K562 (cell line): ENCODE measurements at regions not wholly inside any gene's neighbourhood (a gene's known extent, or its start where the extent isn't known, plus 50 kb on each side); places are given as distances from the start of the nearest gene placed in this dataset.

Experiments used
- ATAC-seq: fragments of 200-7000 bp; cut with Tn5 transposase; 3 replicates; pipeline ENCODE4 v1.9.1; 2020; ENCODE audit warnings: moderate library complexity
- BruUV-seq: library from RNA; stranded (reverse); fragments of 400-500 nt; replicated peaks from 2 replicates; lab custom pipeline; 2021; lab: Mats Ljungman, UMichigan
- CTCF ChIA-PET: fragments of 300-600 bp; formaldehyde crosslinking; extraction: SDS; loops from one replicate; lab custom pipeline; 2021; ENCODE audit warnings: low intra/inter-chr PET ratio; lab: Yijun Ruan, JAX
- POLR2A ChIA-PET: fragments of 300-600, 350-650 bp; sonication (Branson Sonifier 250); formaldehyde crosslinking; extraction: SDS; loops from one replicate; lab custom pipeline; 2021; ENCODE audit warnings: antibody characterized with exemption, inconsistent platforms; lab: Yijun Ruan, JAX
- DNase-seq, 4 experiments: peaks; one replicate each; pipeline versions ENCODE4 v3.0.0 to v3.0.0-alpha.2; 2011 to 2018; ENCODE audit warnings: low spot score in 3 of 4, mixed read lengths in 3 of 4; ENCODE audit errors: extremely low read depth in 1 of 4
- FAIRE-seq: peaks from 2 replicates; lab custom pipeline; 2011; peaks lifted over from hg19 to GRCh38; lab: Jason Lieb, UNC
- H2AFZ ChIP-seq: 2 replicates; pipeline ENCODE4 v1.6.0; 2011; ENCODE audit warnings: low read depth, low read length, control low read depth, inconsistent platforms
- H3K27ac ChIP-seq: fragments of 200-600 bp; 3 replicates; pipeline ENCODE4 v1.8.0; 2011; ENCODE audit warnings: low read depth, mild to moderate bottlenecking, control low read depth, inconsistent platforms, low read length, moderate library complexity, mixed read lengths; ENCODE audit errors: extremely low read depth
- H3K27me3 ChIP-seq, 2 experiments: fragments of 300-600 bp in 1 of 2; 2 replicates in 1 of 2; 3 replicates in 1 of 2; pipeline versions ENCODE4 v1.6.0 to v1.8.0; 2011; ENCODE audit warnings: inconsistent platforms in 2 of 2, low read length in 2 of 2, mild to moderate bottlenecking in 1 of 2, mixed read lengths in 1 of 2, moderate library complexity in 1 of 2; ENCODE audit not compliant: control insufficient read depth in 2 of 2, insufficient read depth in 2 of 2
- H3K36me3 ChIP-seq: fragments of 300-600 bp; 3 replicates; pipeline ENCODE4 v1.8.0; 2011; ENCODE audit warnings: mild to moderate bottlenecking, low read length, inconsistent platforms; ENCODE audit not compliant: control insufficient read depth, insufficient read depth
- H3K4me1 ChIP-seq, 2 experiments: fragments of 200-600 bp in 1 of 2; replicated peaks in 1 of 2; 2 replicates in 1 of 2; 3 replicates in 1 of 2; pipeline versions ENCODE4 v1.5.1 to v1.8.0; 2011; ENCODE audit warnings: inconsistent platforms in 2 of 2, low read length in 2 of 2, mild to moderate bottlenecking in 1 of 2, mixed read lengths in 1 of 2, moderate library complexity in 1 of 2; ENCODE audit not compliant: control insufficient read depth in 2 of 2, insufficient read depth in 2 of 2
- H3K4me2 ChIP-seq: 2 replicates; pipeline ENCODE4 v1.6.1; 2011; ENCODE audit warnings: low read length, control low read depth, inconsistent platforms, mixed read lengths; ENCODE audit not compliant: insufficient read depth
- H3K4me3 ChIP-seq: fragments of 200-600 bp; sonication (generic), shearing (Covaris generic); 2 replicates; pipeline ENCODE4 v1.5.1; 2016; ENCODE audit warnings: control low read depth, inconsistent platforms
- H3K79me2 ChIP-seq: fragments of 200-600 bp; 3 replicates; pipeline ENCODE4 v1.8.0; 2011; ENCODE audit warnings: low read length, inconsistent platforms; ENCODE audit not compliant: control insufficient read depth, insufficient read depth
- H3K9ac ChIP-seq, 2 experiments: 2 replicates each; pipeline versions ENCODE4 v1.6.0 to v1.6.1; 2011; ENCODE audit warnings: low read depth in 2 of 2, low read length in 2 of 2, control low read depth in 1 of 2, inconsistent platforms in 1 of 2, mild to moderate bottlenecking in 1 of 2, mixed read lengths in 1 of 2; ENCODE audit not compliant: insufficient read depth in 1 of 2
- H3K9me1 ChIP-seq: one replicate; pipeline ENCODE4 v1.6.0; 2011; ENCODE audit warnings: inconsistent platforms, mild to moderate bottlenecking, low read length, moderate library complexity; ENCODE audit not compliant: control insufficient read depth, insufficient read depth
- H3K9me3 ChIP-seq: replicated peaks from 2 replicates; pipeline ENCODE4 v1.5.1; 2011; ENCODE audit warnings: low read depth, low read length, inconsistent platforms; ENCODE audit not compliant: control insufficient read depth, insufficient read depth
- H4K20me1 ChIP-seq: replicated peaks from 2 replicates; pipeline ENCODE4 v1.6.1; 2011; ENCODE audit warnings: low read length, inconsistent platforms, mixed read lengths; ENCODE audit not compliant: control insufficient read depth, insufficient read depth
- E2F3 ChIP-seq: fragments of 250-450 bp; sonication (Bioruptor Pico); IDR thresholded peaks from 2 replicates; pipeline ENCODE4 v1.4.0; 2020; ENCODE audit warnings: mild to moderate bottlenecking
- MCM5 ChIP-seq: fragments of 450-650 bp; IDR thresholded peaks from 2 replicates; pipeline ENCODE4 v1.6.1; 2016; ENCODE audit warnings: low read depth
- PHB2 ChIP-seq: fragments of 450-650 bp; IDR thresholded peaks from 2 replicates; pipeline ENCODE4 v1.6.1; 2017; ENCODE audit warnings: low read depth
- PHTF2 ChIP-seq: fragments of 250-450 bp; sonication (Bioruptor Pico); IDR thresholded peaks from 2 replicates; pipeline ENCODE4 v1.5.0; 2021; ENCODE audit warnings: mild to moderate bottlenecking
- POLR2B ChIP-seq: fragments of 450-650 bp; IDR thresholded peaks from 2 replicates; pipeline ENCODE4 v1.6.1; 2018; ENCODE audit warnings: low read depth; ENCODE audit not compliant: partially characterized antibody
- RBM39 ChIP-seq: fragments of 200-400 bp; formaldehyde crosslinking; optimal IDR thresholded peaks from 2 replicates; pipeline ENCODE3; 2018; ENCODE audit warnings: low read depth, low read length
- STAT6 ChIP-seq: sonication (generic); formaldehyde crosslinking; IDR thresholded peaks from 2 replicates; pipeline ENCODE4 v1.8.1; 2023; ENCODE audit warnings: mild to moderate bottlenecking, missing genetic modification reagents
- ZBTB9 ChIP-seq: fragments of 450-650 bp; formaldehyde crosslinking; IDR thresholded peaks from 2 replicates; pipeline ENCODE4 v1.4.0; 2020; ENCODE audit warnings: mild to moderate bottlenecking, moderate library complexity
- ZC3H11A ChIP-seq: IDR thresholded peaks from 2 replicates; pipeline ENCODE4 v1.6.1; 2012; ENCODE audit warnings: low read depth, low read length, improper control_type of control experiment
- ZNF347 ChIP-seq: fragments of 450-650 bp; formaldehyde crosslinking; IDR thresholded peaks from 2 replicates; pipeline ENCODE4 v1.4.0; 2020; ENCODE audit warnings: low read depth, mild to moderate bottlenecking, moderate library complexity
- ZNF57 ChIP-seq: fragments of 450-650 bp; formaldehyde crosslinking; IDR thresholded peaks from 2 replicates; pipeline ENCODE4 v1.4.0; 2020; ENCODE audit warnings: mild to moderate bottlenecking, moderate library complexity
- WGBS: fragments of 100-300 bp; shearing (Covaris generic); methylation state at CpG from one replicate; pipeline ENCODE4 v1.1.6; 2016; ENCODE audit warnings: low coverage, mixed read lengths; ENCODE audit not compliant: insufficient coverage; ENCODE audit errors: missing lambda C conversion rate; 5-methylcytosine and 5-hydroxymethylcytosine counted together
- in situ Hi-C: fragments of 300-500 bp; cut with MboI; formaldehyde crosslinking; loops from 4 replicates; pipeline ENCODE4 v1.15.0; 2018; ENCODE audit warnings: inconsistent platforms, mixed read lengths
- intact Hi-C: fragments of 100-400 bp; cut with micrococcal nuclease; formaldehyde crosslinking; loops from 2 replicates; pipeline ENCODE4 v1.14.2; 2022
- TF ChIP-seq, protein P1 (sequence below): fragments of 450-650 bp; IDR thresholded peaks from 2 replicates; pipeline ENCODE4 v1.6.1; 2016; ENCODE audit warnings: low read depth, mild to moderate bottlenecking, moderate library complexity

DNA sequence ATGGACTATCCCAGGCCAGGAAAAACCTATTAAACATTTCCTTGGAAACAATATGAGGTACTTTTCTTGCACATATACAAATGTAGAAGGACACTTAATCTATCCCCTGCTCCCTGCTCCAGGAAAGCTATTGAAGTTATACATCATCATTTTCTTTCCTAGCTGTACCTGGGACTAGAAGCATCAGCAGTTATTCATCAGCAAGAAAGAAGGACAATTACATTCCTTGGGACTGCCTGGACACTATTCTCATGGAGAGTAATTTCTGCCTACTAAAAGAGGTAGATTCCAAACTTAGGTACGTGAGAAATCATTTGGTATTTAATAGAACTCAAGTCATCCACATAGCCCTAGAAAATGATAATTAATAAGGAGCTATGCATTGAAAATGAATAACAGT, 51.0 kb upstream of the PICALM start (continued):
- TF ChIP-seq STAT6 (CRISPR knock-in tag) (no peak), ZC3H11A (no peak)
- TF ChIP-seq, protein P1, sequence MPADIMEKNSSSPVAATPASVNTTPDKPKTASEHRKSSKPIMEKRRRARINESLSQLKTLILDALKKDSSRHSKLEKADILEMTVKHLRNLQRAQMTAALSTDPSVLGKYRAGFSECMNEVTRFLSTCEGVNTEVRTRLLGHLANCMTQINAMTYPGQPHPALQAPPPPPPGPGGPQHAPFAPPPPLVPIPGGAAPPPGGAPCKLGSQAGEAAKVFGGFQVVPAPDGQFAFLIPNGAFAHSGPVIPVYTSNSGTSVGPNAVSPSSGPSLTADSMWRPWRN: no peak

- intact Hi-C loops: no loop called here
Measured at GRCh38 chr11:86119077-86119476, 50.2 kb upstream of the PICALM start.

More at GRCh38 chr11:86119077-86119476, 50.2 kb upstream of the PICALM start:
- ChIA-PET POLR2A (interaction anchor here (1.4 kb wide), 1 partner anchor 12 kb away, joined by 3 read pairs; no protein-coding TSS in a partner anchor), CTCF (no interaction called here)
- no peak for TF ChIP-seq ZNF57 (CRISPR knock-in tag)
- no peak for TF ChIP-seq POLR2B
- TF ChIP-seq ZNF347 (CRISPR knock-in tag): no peak
- no peak for TF ChIP-seq E2F3 (CRISPR knock-in tag)
- TF ChIP-seq ZBTB9: no peak
- TF ChIP-seq PHB2: no peak
- no peak for TF ChIP-seq MCM5
- TF ChIP-seq RBM39: no peak
- no peak for TF ChIP-seq PHTF2 (CRISPR knock-in tag)
- no peaks in the 10 kb centered on the region for H3K9me1 ChIP-seq
- no peaks in the 10 kb centered on the region for H3K9me3 ChIP-seq
- no peak overlapping the region for H3K4me3 ChIP-seq
- no peak overlapping the region for H3K4me2 ChIP-seq
- H3K27me3 ChIP-seq: no peaks in the 10 kb centered on the region
- H3K4me1 ChIP-seq: peaks cover 3 to 32% of the 10 kb centered on the region in 2 experiments
- H3K36me3 ChIP-seq: peaks cover 2% of the 10 kb centered on the region; the same call in 2 of the 3 replicates
- H3K79me2 ChIP-seq: peaks cover 8% of the 10 kb centered on the region; the same call in 2 of the 3 replicates
- DNase-seq (no peak), FAIRE-seq (no peak), ATAC-seq (no peak)
- H3K27ac ChIP-seq: no peak overlapping the region
- no peak overlapping the region for H2AFZ ChIP-seq
- in situ Hi-C loops: no loop called here
- no TSS peak for BruUV-seq
- H3K9ac ChIP-seq: no peak overlapping the region
- no peaks in the 10 kb centered on the region for H4K20me1 ChIP-seq
- WGBS: 63% methylated on average over 3 of the region's 3 CpGs
